Gastroesophageal sphincter (tissue), 4 donors: ENCODE measurements at regions not wholly inside any gene's neighbourhood (a gene's known extent, or its start where the extent isn't known, plus 50 kb on each side); places are given as distances from the start of the nearest gene placed in this dataset.

Source experiments
- ATAC-seq: fragments of 150-250 bp; one replicate; pipeline ENCODE4 v1.9.1; 2016; ENCODE audit warnings: mild to moderate bottlenecking, moderate library complexity
- H3K27ac ChIP-seq, 4 donors: fragments of 200-600 bp; sonication (generic) in 3 of 4; 1 replicate in 3 of 4; 2 replicates in 1 of 4; pipeline ENCODE4 v1.5.1; 2016 to 2019
- H3K27me3 ChIP-seq: fragments of 200-600 bp; sonication (generic); one replicate; pipeline ENCODE4 v1.5.1; 2019
- H3K36me3 ChIP-seq, 2 donors: fragments of 200-600 bp; sonication (generic); one replicate each; pipeline ENCODE4 v1.5.1; 2019; ENCODE audit warnings: control low read depth in 1 of 2
- H3K4me1 ChIP-seq, 3 donors: fragments of 200-600 bp; sonication (generic); 1 replicate in 2 of 3; 2 replicates in 1 of 3; pipeline ENCODE4 v1.5.1; 2016 to 2019; ENCODE audit warnings: control low read depth in 2 of 3
- H3K4me3 ChIP-seq, 2 donors: fragments of 200-600 bp; sonication (generic); one replicate each; pipeline ENCODE4 v1.5.1; 2019; ENCODE audit warnings: mild to moderate bottlenecking in 1 of 2, moderate library complexity in 1 of 2
- H3K9me3 ChIP-seq, 3 donors: fragments of 200-600 bp; sonication (generic); one replicate each; pipeline ENCODE4 v1.5.1; 2017 to 2019; ENCODE audit warnings: control low read depth in 2 of 3
- EP300 ChIP-seq: sonication (generic); formaldehyde crosslinking; IDR thresholded peaks from one replicate; pipeline ENCODE4 v1.6.1; 2017; ENCODE audit warnings: antibody characterized with exemption, mild to moderate bottlenecking
- POLR2A ChIP-seq, 2 donors: fragments of 450-650 bp; IDR thresholded peaks; one replicate each; pipeline ENCODE4 v1.6.1; 2017; ENCODE audit warnings: antibody characterized with exemption in 2 of 2, mild to moderate bottlenecking in 2 of 2, moderate library complexity in 1 of 2
- POLR2AphosphoS5 ChIP-seq: sonication (generic); formaldehyde crosslinking; IDR thresholded peaks from one replicate; pipeline ENCODE4 v1.6.1; 2017; ENCODE audit warnings: antibody characterized with exemption
- WGBS, 2 donors: methylation state at CpG; one replicate each; pipeline ENCODE4 v1.1.5; 2018; ENCODE audit warnings: low coverage in 1 of 2; 5-methylcytosine and 5-hydroxymethylcytosine counted together
- TF ChIP-seq, protein P1 (sequence below), 4 experiments: fragments of 200-600 bp in 2 of 4; fragments of 450-650 bp in 2 of 4; sonication (generic) in 1 of 4; IDR thresholded peaks; one replicate each; pipeline ENCODE4 v1.5.1; 2017 to 2019; ENCODE audit warnings: antibody characterized with exemption in 4 of 4, mild to moderate bottlenecking in 2 of 4, moderate library complexity in 2 of 4

DNA sequence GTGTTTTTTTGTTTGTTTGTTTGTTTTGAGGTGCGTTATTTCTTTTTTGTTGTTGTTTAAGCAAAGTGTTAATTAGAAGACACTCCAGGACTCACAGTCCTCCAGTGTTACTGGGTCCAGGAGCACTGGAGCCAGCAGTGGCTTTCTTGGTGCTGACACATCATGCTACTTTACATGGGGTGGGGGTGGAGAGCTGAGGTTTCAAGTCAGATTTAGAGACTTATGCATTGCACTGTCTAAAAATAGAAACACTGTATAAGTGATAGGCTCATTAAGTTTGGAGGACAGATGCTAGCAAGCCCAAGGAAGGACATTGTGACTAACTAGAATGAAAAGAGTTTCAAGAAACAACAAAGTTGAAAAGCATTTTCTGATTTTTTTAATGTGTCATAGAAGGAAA is 2209.2 kb downstream of the MAT2B start:
- H3K27me3 ChIP-seq, result no peaks in the 10 kb centered on the region
- TF ChIP-seq POLR2AphosphoS5 (no peak), EP300 (no peak), POLR2A (IDR thresholded peaks at IDR 0.05) (no peak)
- TF ChIP-seq, protein P1, sequence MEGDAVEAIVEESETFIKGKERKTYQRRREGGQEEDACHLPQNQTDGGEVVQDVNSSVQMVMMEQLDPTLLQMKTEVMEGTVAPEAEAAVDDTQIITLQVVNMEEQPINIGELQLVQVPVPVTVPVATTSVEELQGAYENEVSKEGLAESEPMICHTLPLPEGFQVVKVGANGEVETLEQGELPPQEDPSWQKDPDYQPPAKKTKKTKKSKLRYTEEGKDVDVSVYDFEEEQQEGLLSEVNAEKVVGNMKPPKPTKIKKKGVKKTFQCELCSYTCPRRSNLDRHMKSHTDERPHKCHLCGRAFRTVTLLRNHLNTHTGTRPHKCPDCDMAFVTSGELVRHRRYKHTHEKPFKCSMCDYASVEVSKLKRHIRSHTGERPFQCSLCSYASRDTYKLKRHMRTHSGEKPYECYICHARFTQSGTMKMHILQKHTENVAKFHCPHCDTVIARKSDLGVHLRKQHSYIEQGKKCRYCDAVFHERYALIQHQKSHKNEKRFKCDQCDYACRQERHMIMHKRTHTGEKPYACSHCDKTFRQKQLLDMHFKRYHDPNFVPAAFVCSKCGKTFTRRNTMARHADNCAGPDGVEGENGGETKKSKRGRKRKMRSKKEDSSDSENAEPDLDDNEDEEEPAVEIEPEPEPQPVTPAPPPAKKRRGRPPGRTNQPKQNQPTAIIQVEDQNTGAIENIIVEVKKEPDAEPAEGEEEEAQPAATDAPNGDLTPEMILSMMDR (IDR thresholded peaks at IDR 0.05), result no peak
- no peaks in the 10 kb centered on the region for H3K4me1 ChIP-seq
- no peaks in the 10 kb centered on the region for H3K9me3 ChIP-seq
- no peak overlapping the region for H3K27ac ChIP-seq
- 100% methylated on average over 1 of the region's 1 CpG for WGBS, 2 donors
- no peaks in the 10 kb centered on the region for H3K36me3 ChIP-seq
- no peak overlapping the region for H3K4me3 ChIP-seq
- no peak for ATAC-seq

- ATAC-seq, result no peak
- no peaks in the 10 kb centered on the region for H3K27me3 ChIP-seq
- no peaks in the 10 kb centered on the region for H3K9me3 ChIP-seq
- H3K36me3 ChIP-seq, result no peaks in the 10 kb centered on the region
- H3K27ac ChIP-seq, result no peak overlapping the region
- H3K4me1 ChIP-seq, result no peaks in the 10 kb centered on the region
- TF ChIP-seq POLR2AphosphoS5 (no peak), POLR2A (IDR thresholded peaks at IDR 0.05) (no peak), EP300 (no peak)
- TF ChIP-seq, protein P1 (IDR thresholded peaks at IDR 0.05), result no peak
- 85 to 100% methylated on average over 3 of the region's 3 CpGs for WGBS, 2 donors
- H3K4me3 ChIP-seq, result no peak overlapping the region
These were observed 2215.5 kb downstream of the MAT2B start for GRCh38 chr5:165720901-165721300.

GRCh38 chr5:165722401-165722800 is 2217.0 kb downstream of the MAT2B start:
- Histone ChIP-seq H3K27ac (no peak overlapping the region), H3K9me3 (no peaks in the 10 kb centered on the region), H3K4me3 (no peak overlapping the region), H3K4me1 (no peaks in the 10 kb centered on the region), H3K27me3 (no peaks in the 10 kb centered on the region), H3K36me3 (no peaks in the 10 kb centered on the region)
- WGBS, 2 donors, result 71 to 90% methylated on average over 2 of the region's 2 CpGs
- TF ChIP-seq EP300, result no peak
- no peak for TF ChIP-seq POLR2A (IDR thresholded peaks at IDR 0.05)
- no peak for TF ChIP-seq POLR2AphosphoS5
- TF ChIP-seq, protein P1 (IDR thresholded peaks at IDR 0.05), result no peak
- no peak for ATAC-seq

DNA sequence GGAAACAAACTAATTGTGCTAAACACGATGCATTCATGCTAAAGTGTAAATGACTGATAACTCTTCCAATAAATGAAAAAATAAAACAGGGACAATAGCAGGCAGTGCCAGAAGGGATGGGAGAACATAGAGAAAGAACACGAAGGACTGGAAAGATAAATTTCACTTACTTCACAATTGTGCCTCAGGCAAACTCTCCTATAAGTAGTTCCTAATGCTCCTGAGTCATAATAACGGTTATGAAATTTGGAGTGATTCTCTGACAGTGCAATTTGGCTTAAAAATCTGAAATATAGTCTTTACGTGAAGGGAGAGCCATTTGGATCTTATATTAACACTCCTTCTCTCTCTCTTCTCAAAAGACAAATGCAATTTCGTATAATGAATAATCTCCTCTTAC is 2218.5 kb downstream of the MAT2B start:
- Histone ChIP-seq H3K4me1 (no peaks in the 10 kb centered on the region), H3K27ac (no peak overlapping the region), H3K27me3 (no peaks in the 10 kb centered on the region), H3K4me3 (no peak overlapping the region), H3K36me3 (no peaks in the 10 kb centered on the region), H3K9me3 (no peaks in the 10 kb centered on the region)
- TF ChIP-seq POLR2AphosphoS5 (no peak), EP300 (no peak), POLR2A (IDR thresholded peaks at IDR 0.05) (no peak)
- TF ChIP-seq, protein P1 (IDR thresholded peaks at IDR 0.05), result no peak
- no peak for ATAC-seq
- WGBS, 2 donors, result 68 to 69% methylated on average over 5 of the region's 5 CpGs

DNA sequence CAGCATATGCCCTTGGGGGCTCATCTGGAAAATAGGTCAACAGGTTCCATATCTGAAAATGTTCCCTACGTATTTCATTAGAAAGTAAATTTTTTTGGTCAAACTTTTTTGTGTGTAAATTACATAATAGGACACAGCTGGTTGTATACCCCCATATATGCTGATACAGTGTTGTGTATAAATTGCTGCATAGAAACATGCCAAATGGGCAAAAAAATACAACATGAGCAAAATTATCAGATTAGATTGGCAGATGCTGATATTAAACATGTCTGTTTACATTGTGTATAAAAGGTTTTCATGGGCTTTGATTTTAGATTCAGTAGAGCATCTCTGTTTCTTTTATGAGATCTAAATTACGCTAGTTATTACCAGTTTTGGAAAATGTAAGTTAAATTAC is 2223.0 kb downstream of the MAT2B start:
- WGBS, 2 donors, result 78 to 93% methylated on average over 2 of the region's 2 CpGs
- H3K36me3 ChIP-seq, result no peaks in the 10 kb centered on the region

More for the DNA sequence above, 2223.0 kb downstream of the MAT2B start:
- Histone ChIP-seq H3K27me3 (no peaks in the 10 kb centered on the region), H3K9me3 (peaks cover 0 to 9% (median 0%) of the 10 kb centered on the region in 3 donors), H3K27ac (no peak overlapping the region), H3K4me3 (no peak overlapping the region), H3K4me1 (no peaks in the 10 kb centered on the region)
- no peak for TF ChIP-seq EP300
- TF ChIP-seq POLR2A (IDR thresholded peaks at IDR 0.05), result no peak
- TF ChIP-seq, protein P1 (IDR thresholded peaks at IDR 0.05), result no peak
- no peak for TF ChIP-seq POLR2AphosphoS5
- ATAC-seq, result no peak
